ENCODE measurements at regions not wholly inside any gene's neighbourhood (a gene's known extent, or its start where the extent isn't known, plus 50 kb on each side); places are given as distances from the start of the nearest gene placed in this dataset.
"Not testable (repeated sequence)": the region's sequence is repeated elsewhere in the genome, so short reads cannot be mapped to it uniquely, and the experiment has no call there.

DNA sequence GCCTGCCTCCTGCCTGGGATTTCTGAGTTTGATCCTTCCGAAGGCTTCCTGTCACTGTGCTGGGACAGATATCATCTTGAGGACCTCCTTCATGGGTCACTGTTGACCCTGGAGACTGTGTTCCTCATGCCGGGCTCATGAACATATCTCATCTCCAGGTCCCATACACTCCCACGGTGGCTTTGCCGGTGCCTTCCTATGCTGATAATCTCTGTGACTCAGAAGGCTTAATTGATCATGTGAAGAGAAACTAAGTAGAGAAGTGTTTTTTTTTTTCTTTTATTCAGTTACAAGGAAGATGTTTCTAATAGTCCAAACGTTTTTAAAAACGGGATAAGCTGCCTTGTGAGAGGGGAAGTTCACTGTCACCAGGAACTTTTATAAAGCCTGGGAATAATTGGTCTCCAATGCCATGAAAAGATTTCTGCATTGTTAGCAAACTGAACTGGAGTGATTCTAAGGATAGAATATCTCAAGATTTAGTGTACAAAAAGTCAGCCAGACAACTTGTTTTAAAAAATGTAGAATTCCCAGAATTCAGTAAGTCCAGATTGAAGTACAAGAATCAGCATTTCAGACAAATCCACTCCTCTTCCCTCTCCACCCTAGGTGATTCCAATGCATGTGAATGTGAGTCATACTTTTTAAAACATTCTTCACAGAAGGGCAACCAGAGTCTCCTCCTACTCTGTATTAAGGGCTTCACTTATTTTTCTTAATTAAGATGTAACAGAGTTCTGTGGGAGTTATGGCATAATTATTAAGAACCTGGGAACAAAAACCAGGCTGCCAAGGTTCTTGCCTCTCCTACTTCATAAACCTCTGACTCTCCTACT lies 139.8 kb upstream of the LGR5 start:
- no peak for DNase-seq

DNA sequence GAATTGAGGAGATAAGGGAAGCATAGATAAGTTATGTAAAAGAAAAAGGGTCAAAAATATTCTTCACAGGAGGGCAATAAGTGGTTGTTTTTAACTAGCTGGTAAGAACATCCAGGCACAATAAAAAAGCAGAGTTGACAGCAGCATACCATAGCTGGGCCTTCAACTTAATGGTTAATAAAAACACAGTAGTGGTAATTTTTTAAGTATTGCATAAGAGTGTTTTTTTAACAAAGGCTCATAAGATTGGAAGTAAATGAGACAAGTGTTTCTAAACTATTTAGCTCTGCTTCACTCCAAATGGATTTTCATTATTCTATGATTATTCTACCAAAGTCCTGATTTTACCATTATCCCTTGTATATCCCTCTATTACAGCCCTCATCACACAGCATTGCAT lies 140.1 kb upstream of the TSPAN8 start:
- no peak for DNase-seq

DNA sequence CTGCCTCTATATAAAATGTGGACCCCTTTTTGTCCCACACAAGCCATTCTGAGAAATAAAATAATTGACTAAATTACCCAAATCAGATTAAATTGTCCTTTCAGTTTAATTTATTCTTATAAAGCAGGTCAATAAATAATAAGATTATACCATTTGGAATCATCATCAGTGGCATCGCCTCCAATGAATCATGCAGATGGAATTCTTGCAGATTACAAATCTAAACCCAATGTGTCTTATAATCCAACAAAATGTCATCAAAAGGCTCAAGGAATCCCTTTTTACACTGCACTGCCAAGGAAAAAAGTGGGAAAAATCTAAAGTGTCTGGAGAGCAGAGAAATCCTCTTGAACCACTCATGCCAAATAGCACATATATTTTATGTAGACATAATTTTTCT lies 138.2 kb upstream of the TSPAN8 start:
- peak; percentile 46 for DNase-seq

GRCh38 chr12:71291746-71292145 lies 133.9 kb upstream of the TSPAN8 start:
- no peak for DNase-seq

- DNase-seq, result no peak
These were observed 126.1 kb upstream of the TSPAN8 start for GRCh38 chr12:71283883-71284282.

GRCh38 chr12:71282925-71283324 lies 125.1 kb upstream of the TSPAN8 start:
- DNase-seq, result no peak

DNA sequence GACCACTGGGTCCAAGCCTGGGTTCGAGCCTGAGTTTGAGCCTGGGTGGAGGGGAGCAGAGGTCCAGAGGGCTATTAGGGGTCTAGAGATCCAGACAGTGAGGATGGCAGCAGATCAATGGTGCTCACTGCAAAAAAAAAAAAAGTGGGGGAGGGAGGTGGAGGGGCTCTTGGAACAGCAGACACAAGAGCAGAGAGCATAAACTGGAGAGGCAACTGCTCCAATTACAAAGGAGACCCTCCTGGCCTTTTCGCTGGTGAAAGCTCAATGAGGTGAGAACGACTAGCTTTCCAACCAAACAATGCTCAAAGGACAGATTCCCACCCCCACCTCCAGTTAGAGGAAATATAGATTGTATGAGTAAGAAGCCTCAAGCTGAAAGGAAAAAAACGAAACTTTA lies 124.2 kb upstream of the TSPAN8 start:
- DNase-seq, result no peak

GRCh38 chr12:71281425-71281824 lies 123.6 kb upstream of the TSPAN8 start:
- no peak for DNase-seq

- DNase-seq, result no peak
These were observed 120.1 kb upstream of the TSPAN8 start for GRCh38 chr12:71277866-71278265.

GRCh38 chr12:71276541-71276940 lies 118.7 kb upstream of the TSPAN8 start:
- DNase-seq, result peak; percentile 43

DNA sequence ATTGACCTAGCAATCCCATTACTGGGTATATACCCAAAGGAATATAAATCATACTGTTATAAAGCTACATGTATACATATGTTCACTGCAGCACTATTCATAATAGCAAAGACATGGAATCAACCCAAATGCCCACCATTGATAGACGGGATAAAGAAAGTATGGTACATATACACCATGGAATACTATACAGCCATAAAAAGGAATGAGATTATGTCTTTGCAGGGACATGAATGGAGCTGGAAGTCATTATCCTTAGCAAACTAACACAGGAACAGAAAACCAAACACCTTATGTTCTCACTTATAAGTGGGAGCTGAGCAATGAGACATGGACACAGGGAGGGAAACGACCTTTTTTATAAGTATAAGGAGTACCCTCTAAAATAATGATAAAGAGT lies 113.0 kb upstream of the TSPAN8 start:
- not testable (repeated sequence) for DNase-seq

GRCh38 chr12:71270057-71270456 lies 112.3 kb upstream of the TSPAN8 start:
- no peak for DNase-seq

DNA sequence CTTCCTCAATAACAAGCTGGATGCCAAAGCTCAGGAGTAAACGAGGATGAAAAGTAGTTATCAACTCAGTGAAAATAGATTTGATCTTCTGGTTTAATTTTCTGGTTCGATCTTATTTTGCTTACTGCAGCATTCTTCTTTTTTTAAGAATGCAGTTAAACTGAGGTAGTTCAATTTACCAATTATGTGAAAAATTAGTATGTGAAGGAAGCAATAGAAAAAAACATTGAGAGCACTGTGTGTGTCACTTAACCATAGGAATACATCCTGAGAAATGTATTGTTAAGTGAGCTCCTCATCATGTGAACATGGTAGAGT lies 111.4 kb upstream of the TSPAN8 start:
- no peak for DNase-seq

DNA sequence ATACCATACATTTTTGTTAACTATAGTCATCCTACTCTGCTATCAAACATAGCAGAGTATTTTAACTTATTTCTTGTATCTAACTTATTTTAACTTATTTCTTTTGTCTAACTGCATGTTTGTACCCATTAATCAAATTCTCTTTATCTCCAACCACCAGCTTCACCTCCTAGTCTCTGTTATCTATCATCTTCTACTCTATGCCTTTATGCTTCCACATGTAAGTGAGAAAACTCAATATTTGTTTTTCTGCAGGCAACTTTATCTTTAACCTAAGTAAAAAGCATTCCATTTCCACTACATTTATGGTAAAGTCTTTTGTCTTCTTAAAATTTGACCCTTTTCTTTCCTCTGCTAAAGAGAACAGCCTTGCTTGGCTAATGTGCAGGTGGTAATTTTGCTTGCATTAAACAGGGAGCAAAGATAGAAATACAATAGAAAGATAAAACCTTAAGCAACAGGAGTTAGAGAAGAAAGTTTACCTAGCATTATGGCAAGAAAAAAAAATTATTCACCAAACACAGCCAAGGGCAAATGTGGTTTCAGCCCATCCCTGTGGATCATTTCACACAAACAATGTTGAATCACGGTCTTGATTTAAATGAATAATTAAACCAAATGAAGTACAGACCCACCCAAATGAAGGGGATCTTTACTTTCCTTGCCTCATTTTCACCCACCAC lies 110.9 kb upstream of the TSPAN8 start:
- no peak for DNase-seq

GRCh38 chr12:71266606-71267005 lies 108.8 kb upstream of the TSPAN8 start:
- DNase-seq, result peak; percentile 29

DNA sequence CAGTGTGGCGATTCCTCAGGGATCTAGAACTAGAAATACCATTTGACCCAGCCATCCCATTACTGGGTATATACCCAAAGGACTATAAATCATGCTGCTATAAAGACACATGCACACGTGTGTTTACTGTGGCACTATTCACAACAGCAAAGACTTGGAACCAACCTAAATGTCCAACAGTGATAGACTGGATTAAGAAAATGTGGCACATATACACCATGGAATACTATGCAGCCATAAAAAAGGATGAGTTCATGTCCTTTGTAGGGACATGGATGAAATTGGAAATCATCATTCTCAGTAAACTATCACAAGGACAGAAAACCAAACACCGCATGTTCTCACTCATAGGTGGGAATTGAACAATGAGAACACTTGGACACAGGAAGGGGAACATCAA lies 107.9 kb upstream of the TSPAN8 start:
- DNase-seq, result not testable (repeated sequence)

- no peak for DNase-seq
These were observed 104.7 kb upstream of the TSPAN8 start for GRCh38 chr12:71262466-71262865.

DNA sequence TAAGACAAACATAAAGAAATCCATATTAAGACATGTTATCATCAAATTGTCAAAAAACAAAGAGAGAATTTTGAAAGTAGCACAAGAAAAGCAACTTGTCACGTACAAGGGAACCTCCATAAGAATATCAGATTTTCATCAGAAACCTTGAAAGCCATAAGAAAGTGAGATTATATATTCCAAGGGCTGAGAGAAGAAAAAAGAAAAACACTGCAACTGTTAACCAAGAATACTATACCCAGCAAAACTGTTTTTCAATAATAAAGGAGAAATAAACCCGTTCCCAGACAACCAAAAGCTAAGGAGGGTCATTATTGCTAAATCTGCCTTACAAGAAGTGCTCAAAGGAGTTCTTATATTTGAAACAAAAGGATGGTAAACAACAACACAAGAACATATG lies 94.7 kb upstream of the TSPAN8 start:
- no peak for DNase-seq

DNA sequence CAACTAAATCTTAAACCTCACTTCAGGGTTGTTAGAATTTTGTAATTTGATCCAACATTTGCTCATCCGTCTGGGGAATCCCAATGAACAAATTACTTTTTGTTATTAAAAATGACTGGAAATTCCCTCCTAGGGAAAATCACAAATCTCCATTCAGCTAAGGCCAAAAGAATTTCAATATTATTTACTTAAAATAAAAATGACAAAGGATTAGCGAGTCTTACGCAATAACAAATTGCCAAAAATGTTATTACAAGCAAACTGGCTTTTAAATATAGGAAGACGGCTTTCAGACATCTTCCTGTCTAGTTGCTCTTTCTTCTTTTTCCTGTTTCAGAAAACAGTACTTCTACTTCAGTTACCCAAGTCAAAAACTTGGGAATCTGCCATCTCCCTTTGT lies 92.4 kb upstream of the TSPAN8 start:
- DNase-seq, result no peak

DNA sequence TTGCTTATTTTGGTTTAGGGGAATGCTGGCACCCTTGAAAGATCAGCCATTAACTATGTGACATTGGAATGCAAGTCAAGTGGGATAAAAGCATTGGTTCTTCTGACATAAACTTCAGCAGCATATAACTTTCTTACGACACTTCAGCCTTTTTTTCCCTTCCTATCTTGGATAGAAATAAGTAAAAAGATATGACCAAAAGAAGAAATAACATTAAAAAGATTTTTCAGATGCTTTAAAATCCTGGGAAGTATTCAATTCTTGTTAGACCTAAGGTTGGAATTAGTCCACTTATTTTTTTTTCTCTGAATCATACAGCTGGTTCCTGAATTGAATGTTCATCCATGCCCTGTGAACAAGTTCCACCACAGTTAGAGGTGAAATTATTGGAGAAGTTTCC lies 85.6 kb upstream of the TSPAN8 start:
- no peak for DNase-seq

DNA sequence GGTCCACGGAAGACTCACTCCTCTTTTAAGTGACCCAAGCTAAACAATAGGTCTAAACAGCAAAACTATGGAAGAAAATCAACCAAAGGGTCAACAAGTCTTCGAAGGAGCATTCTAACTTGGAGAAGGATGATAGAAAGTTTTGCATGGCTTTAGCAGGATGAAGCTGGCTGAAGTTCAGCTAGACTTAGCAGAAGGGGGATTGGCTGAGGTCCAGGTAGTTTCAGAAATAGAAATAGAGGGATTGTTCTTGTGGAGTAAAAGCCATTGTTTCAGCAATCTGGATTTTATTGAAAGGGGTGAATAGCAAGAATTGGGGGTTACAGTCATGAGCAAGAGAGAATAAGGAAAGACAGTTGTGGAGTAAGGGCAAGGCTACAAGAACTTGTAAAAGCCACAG lies 84.7 kb upstream of the TSPAN8 start:
- peak; percentile 56 for DNase-seq

DNA sequence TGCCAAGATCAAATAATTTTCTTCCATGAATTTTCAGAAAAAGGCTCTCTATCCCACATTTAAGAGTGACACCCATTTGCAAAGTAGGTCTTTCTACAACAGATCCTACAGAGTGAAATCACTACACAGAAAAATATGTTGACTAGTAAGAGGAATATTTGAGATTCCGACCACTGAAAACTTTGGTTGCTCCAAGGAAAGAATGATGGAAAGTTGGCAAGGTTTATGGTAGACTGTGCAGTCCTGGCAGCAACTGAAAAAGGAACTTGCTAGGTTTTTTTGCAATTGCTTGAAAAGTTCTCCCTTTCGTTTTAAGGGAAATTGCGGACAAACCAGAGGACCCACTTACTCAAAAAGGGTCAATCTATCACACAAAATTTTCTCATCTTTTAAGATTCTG lies 83.1 kb upstream of the TSPAN8 start:
- DNase-seq, result no peak

DNA sequence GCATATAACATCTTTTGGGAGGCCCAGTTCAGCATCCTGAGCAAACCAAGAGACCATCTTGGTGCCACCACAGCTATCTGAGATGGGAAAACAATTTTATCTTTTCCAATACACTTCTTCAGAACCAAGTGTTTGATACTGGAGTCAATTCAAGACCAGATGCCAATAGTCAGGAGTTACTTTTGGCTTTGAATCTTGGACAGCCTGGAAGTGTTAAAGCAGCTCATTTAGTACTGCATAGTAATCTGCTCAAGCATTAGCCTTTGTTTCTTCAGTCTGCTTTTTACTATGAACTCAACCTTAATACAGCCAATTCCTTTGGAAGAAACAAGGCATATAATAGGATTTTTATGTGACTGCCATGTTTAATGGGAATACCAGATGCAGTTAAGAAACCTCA lies 81.9 kb upstream of the TSPAN8 start:
- DNase-seq, result no peak

- no peak for DNase-seq
These were observed 79.3 kb upstream of the TSPAN8 start for GRCh38 chr12:71237128-71237527.
